GM21515 (cell line): ENCODE measurements at regions not wholly inside any gene's neighbourhood (a gene's known extent, or its start where the extent isn't known, plus 50 kb on each side); places are given as distances from the start of the nearest gene placed in this dataset.
A peak's percentile ranks its signal among the peaks of the same experiment; 100 is the strongest.
"Not testable (repeated sequence)": the region's sequence is repeated elsewhere in the genome, so short reads cannot be mapped to it uniquely, and the experiment has no call there.

Experiments used
- ATAC-seq: cut with Tn5 transposase; IDR thresholded peaks from one replicate; pipeline ENCODE4 v1.9.1; 2021; ENCODE audit not compliant: unreplicated experiment

DNA sequence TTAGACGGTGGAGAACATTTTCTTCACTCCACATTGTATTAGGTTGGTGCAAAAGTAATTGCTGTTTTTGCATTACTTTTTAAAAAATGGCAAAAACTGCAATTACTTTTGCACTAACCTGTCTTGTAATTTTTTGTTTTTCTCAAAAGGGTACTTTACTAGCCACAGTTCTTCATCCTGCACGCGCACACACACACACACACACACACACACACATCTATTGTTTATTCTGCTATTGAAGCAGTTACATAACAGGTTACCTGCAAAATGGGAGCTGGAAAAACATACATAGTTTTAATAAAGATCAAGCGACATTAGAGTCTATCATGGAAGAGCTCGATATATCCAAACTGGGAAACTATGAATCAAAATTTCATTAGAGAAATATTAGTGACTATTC is 235.2 kb downstream of the SIM1 start:
- ATAC-seq = no peak

DNA sequence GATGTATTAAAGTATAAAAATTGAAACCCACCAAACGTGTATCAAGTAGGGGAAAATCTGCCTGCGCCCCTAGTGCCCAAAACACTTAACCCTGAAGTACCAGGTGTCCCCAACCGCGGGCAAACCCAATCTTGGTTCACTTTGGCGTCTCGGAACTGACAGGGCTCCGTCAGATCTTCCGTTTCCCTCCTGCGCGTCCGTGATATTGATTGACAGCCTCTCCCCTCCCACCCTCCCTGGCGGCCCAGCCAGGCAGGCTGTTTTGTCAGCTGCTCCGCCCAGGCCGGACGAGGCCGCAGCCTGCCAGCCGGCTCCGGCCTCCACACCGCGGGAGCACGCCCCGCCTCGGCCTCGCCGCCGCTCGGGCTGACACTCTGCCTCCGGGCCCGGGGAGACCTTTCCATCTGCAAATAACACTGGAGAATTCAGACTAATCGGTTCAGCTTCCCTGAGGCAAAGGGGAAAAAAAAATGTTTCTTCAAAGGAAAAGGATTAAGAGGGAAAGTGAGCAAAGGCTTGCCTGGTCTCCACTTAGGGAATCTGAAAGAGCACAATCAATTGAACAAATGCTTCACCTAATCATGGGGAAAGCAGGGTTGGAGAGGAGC is 234.9 kb upstream of the MCHR2 start:
- peak; percentile 99 for ATAC-seq

DNA sequence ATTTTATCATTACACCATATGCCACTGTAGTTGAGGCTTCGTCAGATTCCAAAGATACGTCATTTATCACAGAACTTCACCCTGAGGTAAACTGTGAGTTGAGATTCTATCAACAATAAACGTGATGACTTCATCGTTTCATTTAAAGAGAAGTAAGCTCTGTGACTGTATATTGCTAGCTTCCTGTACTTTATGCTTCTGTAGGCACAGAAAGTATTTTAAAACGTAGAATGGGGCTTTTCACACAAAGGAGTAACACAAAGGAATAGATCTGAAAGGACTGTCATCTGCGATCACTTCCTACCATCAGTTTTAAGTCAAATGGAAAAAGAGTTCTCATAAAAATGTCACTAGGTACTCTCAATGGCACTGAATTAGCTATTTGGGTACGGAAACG is 234.4 kb upstream of the MCHR2 start:
- peak; percentile 15 for ATAC-seq

DNA sequence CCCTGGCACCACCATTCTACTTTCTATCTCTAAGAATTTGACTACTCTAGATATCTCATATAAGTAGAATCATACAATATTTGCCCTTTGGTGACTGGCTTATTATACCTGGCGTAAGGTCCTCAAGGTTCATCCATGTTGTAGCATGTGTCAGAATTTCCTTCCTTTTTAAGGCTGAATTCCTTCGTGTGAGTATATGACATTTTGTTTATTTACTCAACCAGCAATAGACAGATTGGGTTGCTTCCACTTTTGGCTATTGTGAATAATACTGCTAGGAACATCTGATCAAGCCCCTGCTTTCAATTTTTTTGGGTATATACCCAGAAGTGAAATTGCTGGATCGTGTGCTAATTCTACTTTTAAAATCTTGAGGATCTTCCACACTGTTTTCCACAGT is 232.8 kb upstream of the MCHR2 start:
- ATAC-seq = no peak

DNA sequence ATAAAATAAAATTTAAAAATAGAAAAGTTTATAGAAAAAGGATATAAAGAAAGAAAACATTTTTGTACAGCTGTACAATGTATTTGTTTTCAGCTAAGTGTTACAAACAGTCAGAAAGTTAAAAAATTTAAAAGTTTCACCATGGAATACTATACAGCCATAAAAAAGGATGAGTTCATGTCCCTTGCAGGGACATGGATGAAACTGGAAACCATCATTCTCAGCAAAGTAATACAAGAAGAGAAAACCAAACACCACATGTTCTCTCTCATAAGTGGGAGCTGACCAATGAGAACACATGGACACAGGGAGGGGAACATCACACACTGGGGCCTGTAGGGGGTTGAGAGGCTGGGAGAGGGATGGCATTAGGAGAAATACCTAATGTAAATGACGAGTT is 229.9 kb upstream of the MCHR2 start:
- not testable (repeated sequence) for ATAC-seq

DNA sequence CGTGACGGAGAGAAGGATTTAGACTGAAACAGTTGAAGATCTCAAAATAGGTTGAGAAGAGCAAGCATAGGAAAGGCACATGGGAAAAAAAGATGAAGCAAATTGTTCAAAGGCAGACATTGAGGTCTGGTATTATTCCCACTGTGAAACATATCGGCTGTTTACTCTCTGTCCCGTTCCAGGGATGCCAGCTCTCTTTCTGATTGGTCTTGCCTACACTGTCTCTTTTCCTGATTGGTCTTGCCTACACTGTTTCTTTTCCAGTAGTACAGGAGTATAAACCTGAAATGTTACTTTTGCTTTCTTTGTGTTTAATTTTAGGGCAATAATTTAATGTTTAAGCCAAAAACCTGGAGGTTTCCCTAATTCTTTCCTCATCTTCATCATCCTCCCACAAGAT is 226.5 kb upstream of the MCHR2 start:
- no peak for ATAC-seq

DNA sequence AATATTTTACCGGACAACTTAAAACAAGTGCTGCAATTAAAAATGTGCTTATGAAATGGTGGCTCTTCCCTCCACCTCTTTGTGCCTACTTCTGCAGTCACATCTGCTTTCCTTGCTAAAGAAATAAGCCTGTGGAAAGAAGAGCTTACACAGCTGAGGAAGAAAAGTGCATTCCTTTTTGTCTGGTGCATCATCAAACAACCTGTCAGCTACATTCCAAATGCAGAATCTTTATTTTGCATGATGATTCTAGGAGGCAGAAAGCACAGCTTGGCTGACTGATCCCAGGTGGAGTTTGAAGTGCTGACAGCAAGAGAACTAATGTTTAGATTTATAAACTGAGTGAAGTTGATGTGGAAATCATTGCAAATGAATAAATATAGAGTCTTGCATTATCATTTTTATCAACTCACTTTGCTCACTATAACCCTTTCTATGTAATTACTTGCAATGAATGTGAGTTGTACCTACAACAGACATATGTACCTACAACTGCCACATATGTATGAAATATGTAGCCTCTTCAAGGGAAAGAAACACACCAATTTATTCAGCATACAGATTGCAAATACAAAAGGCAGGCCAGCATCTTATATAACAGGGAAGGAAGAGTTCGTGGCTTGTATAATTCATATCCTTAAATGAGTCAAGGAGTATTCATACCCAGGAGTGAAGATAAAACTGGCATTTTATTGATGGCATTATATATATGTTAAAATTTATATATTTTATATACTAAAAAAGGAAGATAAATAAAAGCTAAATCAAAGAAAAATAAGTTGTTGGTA is 223.4 kb upstream of the MCHR2 start:
- ATAC-seq = no peak

DNA sequence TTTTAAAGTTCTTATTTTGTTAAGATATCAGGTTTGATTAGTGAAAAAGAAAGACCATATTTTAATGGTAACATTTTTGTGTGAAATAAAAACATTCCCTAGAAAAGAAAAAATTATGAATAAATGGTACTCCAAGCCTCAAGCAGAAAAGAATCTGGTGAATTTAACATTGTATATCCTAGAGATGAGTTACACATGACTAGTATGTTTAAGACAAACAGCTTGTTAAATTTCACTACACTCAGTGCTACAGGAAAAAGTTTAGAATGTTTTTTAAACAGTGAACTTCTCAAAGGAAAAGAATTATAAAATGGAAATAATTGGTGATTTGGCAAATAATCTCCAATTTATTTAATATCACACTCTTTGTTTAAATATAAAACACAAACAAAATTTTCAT is 222.7 kb upstream of the MCHR2 start:
- no peak for ATAC-seq

DNA sequence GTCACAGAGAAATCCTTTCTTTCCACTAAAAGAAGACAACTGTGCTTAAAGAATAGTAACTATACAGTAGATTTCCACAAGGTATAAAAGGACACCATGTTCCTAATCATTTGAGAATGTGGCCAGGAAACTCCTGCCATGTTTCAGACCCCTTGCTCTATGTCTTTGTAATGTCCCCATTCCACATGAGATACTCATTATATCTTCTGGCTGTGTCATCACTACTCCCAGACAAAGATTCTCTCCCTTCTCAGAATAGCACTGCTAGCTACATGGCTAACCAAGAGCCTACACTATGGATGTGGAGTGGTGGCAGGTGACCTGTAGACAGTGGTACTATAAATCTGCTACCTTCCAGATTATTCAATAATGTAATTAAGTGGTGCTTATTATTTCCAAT is 218.1 kb upstream of the MCHR2 start:
- no peak for ATAC-seq

DNA sequence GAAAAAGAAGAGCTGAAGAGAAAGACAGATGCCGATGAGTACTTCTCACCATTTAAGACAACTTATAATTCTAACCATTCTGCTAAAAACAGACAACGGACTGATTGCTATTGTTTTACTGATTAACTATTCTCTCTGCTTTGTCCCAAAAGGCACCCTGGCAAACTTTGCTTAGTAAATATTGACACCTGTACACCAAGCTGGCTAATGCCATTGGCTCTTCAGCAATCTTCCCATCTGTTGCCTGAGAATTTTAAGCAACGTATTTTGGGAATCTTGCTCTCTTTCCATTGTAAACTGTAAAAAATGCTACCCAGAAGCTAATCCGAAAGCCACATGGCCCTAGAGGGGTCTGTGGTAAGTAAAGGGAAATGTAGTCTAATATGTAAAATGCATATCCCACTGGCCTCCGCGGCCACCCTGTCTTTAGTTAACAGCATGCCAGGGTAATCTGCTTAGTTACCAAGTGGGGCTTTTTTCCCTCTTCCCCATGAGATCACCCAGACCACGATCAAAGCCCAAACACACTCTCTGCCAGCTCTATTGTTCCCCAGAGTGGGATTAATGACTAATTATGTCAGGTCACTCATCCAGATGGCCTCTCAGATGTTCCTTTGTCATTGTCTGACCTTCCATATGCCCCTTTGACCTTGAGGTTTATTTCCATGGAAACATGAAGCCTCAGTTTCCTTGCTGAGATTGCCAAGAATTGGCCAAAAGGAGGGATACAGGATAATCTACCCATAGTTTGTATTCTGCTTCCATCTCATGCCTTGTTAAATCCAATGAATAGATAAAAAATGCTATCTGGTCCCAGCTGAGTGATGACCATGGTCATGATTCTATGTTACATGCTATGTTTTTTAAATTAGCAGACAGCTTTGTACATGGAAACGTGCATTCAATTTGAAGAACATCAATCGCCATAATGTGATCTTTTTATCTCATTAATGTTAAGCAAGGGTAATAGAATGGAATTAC is 216.4 kb upstream of the MCHR2 start:
- no peak for ATAC-seq

DNA sequence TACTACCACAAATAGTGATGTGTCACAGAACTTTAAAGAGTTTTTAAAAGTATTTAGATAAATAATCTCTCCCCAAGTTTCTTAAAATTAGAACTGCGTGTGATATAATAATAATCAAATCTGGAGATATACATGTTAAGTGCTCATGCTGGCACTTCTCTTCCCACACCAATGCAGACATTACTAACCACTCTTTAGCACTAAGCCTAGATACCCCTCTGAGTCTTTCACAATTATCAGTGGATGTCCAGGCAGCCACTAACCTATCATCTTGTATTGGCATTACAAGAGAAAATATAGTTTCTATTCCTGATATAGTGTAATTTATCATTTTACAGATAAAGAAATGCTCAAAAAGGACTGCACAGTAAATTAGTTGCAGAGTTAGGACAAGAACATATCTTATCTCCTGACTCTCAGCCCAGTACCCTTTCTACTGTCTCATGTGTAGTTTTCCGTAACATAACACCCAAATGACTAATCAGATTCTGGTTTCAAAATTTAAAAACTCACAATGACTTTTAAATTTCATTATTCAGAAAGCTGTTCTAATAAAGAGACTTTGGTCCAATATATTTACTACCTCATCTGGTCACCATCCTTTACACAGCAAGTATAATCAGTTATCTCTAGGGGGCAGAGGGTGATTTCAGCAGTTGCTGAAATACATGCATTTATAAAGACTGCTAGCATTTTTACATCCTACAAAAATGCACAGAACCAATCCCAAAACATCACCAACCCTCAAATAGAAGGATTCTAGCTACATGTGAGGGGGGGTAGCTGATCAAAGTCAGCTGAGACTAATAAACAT is 215.5 kb upstream of the MCHR2 start:
- no peak for ATAC-seq

DNA sequence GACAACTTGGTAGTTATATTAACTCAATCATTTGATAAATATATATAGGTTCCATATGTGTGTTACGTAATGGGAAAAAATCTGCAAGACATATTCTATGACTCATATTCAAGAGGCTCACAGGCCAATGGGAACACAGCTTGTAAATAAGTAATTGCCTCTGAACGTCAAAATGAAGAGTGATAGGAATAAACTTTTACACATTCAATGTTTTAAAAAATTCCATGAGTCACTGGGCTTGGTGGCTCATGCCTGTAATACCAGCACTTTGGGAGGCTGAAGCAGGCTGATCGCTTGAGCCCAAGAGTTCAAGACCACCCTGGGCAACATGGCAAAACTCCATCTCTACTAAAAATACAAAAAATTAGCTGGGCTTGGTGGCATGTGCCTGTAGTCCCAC is 209.4 kb upstream of the MCHR2 start:
- no peak for ATAC-seq

DNA sequence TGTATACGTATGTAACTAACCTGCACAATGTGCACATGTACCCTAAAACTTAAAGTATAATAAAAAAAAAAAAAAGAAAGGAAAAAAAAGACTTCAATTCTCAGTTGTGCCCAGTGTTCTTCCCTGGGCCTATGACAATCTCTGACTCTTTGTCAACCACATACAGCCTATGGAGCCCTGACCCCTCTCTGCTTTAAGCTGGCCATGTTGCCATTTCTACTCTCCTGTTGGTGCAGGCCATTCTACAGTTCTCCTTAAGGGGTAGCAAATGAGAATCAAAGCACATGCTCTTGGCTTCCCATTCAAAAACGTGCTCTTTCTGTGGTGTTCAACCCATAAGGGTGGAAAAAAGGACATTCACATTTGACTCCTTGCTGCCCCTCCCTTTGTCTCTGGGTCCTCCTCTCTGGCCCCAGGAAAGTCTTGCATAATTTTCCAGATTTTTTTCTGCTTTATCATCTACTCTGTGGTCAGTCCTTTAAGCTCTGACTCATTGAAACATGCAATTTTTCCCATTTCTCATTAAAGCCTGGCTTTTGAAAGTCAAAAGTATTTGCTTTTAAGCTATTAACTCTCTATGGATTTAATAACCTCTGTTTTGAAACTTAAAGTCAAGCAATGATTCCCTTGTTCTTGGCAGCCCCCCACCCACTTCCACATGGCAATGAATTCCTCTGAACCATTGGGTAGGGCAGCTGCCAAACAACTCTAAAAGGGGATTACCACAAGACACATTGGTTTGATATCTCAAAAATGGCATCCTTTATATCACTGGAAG is 208.6 kb upstream of the MCHR2 start:
- no peak for ATAC-seq

DNA sequence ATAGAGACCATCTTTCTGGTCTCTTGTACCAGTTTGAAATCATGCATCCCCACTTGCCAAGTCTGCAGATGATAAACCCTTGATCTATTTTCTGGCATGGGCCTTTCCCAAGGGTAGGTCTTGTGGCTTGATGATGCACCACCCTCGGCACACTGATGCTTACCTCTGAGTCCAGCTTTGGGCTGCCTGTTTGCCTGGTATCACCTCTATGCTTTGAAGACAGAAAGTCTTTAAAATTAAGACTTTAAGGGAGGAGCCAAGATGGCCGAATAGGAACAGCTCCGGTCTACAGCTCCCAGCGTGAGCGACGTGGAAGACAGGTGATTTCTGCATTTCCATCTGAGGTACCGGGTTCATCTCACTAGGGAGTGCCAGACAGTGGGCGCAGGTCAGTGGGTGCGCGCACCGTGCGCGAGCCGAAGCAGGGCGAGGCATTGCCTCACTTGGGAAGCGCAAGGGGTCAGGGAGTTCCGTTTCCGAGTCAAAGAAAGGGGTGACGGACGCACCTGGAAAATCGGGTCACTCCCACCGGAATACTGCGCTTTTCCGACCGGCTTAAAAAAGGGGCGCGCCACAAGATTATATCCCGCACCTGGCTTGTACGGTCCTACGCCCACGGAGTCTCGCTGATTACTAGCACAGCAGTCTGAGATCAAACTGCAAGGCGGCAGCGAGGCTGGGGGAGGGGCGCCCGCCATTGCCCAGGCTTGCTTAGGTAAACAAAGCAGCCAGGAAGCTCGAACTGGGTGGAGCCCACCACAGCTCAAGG is 202.4 kb upstream of the MCHR2 start:
- ATAC-seq = not testable (repeated sequence)

DNA sequence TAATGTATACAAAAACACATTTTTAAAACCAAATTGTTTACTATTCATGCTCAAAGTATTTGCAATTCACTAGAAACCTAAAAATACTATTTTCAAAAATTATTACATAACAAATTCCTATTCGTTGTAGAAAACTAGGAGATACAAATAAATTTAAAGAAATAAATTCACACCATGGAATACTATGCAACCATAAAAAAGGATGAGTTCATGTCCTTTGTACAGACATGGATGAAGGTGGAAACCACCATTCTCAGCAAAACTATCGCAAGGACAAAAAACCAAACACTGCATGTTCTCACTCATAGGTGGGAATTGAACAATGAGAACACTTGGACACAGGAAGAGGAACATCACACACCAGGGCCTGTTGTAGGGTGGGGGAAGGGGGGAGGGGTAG is 201.2 kb upstream of the MCHR2 start:
- ATAC-seq = not testable (repeated sequence)

DNA sequence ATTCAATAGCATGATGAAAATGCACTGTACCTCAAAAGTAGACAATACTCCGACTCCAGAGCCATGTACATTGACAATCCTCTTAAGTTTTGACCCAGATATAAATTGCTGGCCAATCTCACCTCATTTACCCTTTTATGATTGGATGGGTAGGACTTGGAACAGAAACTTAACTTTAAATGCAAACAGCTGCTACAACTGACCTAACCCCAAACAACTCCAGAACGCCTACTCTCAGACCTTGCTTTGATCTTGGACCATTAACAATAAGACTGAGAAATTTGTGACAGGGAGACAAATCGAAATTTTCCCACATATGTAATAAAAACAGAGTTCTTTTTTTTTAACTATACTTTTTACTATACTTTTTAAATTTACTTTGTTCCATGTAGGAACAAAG is 200.5 kb upstream of the MCHR2 start:
- ATAC-seq = no peak

DNA sequence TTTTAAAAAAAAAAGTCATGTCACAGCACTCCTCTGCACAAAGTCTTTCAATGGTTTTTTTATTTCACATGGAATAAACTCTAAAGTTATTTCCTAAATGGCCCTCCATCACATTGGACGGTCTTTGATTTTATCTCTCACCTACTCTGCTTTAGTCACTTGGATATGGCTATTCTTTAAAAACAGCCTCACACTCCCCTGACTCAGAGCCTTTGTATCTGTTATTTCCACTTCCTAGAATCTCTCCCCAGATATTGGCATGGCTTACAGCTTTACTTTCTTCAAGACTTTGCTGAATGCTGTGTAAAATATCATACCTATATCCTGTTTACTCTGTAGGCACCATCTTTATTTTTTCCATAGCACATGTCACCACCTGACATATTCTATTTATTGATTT is 194.7 kb upstream of the MCHR2 start:
- ATAC-seq = no peak

DNA sequence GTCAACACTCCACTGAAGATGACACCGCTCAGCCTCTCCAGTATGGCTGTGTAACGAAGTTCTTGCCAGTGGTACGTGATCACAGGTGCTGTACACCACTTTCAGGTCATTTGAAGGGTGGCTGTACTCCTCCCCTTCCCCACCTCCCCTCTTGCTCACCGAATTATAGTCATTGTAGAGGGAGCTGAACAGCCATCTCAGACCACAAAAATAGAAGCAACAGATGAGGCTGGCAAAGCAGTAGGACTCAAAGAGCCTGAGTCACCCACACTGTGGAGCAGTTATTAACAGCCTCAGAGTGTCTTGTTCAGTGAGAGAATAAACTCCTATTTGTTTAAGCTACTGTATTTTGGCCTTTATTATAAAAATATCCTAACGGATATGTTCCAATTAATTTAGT is 192.5 kb upstream of the MCHR2 start:
- no peak for ATAC-seq

DNA sequence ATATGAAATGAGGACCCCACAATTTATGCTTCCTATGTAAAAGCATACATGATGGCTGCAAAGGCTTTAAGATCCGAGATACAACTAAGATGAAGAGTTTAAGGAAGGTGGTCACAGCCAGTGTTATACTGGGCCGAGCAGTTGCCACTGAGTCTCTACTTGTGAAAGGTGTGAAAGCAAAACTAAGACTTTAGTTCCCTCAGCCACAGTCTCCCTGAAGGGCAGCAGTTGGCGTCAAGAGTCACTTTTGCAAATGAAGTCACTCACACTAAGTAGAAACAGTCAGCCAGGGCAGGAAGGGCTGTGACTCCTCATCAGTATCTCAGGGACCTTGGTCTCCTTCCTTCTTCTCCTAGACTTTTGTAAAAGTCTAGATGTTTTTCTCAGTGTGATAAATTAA is 191.6 kb upstream of the MCHR2 start:
- no peak for ATAC-seq
